AG09319 (cell line): ENCODE measurements at regions not wholly inside any gene's neighbourhood (a gene's known extent, or its start where the extent isn't known, plus 50 kb on each side); places are given as distances from the start of the nearest gene placed in this dataset.
"Not testable (repeated sequence)": the region's sequence is repeated elsewhere in the genome, so short reads cannot be mapped to it uniquely, and the experiment has no call there.

Source experiments
- DNase-seq: peaks from one replicate; pipeline ENCODE4 v3.0.0-alpha.2; 2010; ENCODE audit warnings: low read depth; ENCODE audit errors: extremely low read depth
- CTCF ChIP-seq: IDR thresholded peaks from 2 replicates; pipeline ENCODE4 v1.5.1; 2011; ENCODE audit warnings: low read depth, mild to moderate bottlenecking, inconsistent platforms, low read length, moderate library complexity

- DNase-seq = no peak
- TF ChIP-seq CTCF = no peak
Measured at GRCh38 chr2:192971981-192972380, 777.2 kb upstream of the TMEFF2 start.

GRCh38 chr2:192969055-192969454 is 774.3 kb upstream of the TMEFF2 start:
- DNase-seq = no peak
- no peak for TF ChIP-seq CTCF

GRCh38 chr2:192960945-192961344 is 766.2 kb upstream of the TMEFF2 start:
- no peak for TF ChIP-seq CTCF
- DNase-seq = no peak

GRCh38 chr2:192958615-192959014 is 763.9 kb upstream of the TMEFF2 start:
- not testable (repeated sequence) for DNase-seq

GRCh38 chr2:192957425-192957824 is 762.7 kb upstream of the TMEFF2 start:
- no peak for TF ChIP-seq CTCF
- no peak for DNase-seq

GRCh38 chr2:192953116-192953515 is 758.4 kb upstream of the TMEFF2 start:
- DNase-seq = no peak

GRCh38 chr2:192952245-192952644 is 757.5 kb upstream of the TMEFF2 start:
- no peak for TF ChIP-seq CTCF
- no peak for DNase-seq

More at GRCh38 chr2:192953116-192953515, 758.4 kb upstream of the TMEFF2 start:
- no peak for TF ChIP-seq CTCF

- no peak for DNase-seq
- TF ChIP-seq CTCF = no peak
Measured at GRCh38 chr2:192948316-192948715, 753.6 kb upstream of the TMEFF2 start.
